ENCODE measurements at regions not wholly inside any gene's neighbourhood (a gene's known extent, or its start where the extent isn't known, plus 50 kb on each side); places are given as distances from the start of the nearest gene placed in this dataset.

- TF ChIP-seq, protein P1, sequence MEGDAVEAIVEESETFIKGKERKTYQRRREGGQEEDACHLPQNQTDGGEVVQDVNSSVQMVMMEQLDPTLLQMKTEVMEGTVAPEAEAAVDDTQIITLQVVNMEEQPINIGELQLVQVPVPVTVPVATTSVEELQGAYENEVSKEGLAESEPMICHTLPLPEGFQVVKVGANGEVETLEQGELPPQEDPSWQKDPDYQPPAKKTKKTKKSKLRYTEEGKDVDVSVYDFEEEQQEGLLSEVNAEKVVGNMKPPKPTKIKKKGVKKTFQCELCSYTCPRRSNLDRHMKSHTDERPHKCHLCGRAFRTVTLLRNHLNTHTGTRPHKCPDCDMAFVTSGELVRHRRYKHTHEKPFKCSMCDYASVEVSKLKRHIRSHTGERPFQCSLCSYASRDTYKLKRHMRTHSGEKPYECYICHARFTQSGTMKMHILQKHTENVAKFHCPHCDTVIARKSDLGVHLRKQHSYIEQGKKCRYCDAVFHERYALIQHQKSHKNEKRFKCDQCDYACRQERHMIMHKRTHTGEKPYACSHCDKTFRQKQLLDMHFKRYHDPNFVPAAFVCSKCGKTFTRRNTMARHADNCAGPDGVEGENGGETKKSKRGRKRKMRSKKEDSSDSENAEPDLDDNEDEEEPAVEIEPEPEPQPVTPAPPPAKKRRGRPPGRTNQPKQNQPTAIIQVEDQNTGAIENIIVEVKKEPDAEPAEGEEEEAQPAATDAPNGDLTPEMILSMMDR (IDR thresholded peaks at IDR 0.05; ENCODE audit: partially characterized antibody, unreplicated experiment): no peak
- Mint-ChIP-seq H3K4me1 (ENCODE audit: low read depth, unreplicated experiment) (no peaks in the 10 kb centered on the region), H3K27me3 (ENCODE audit: unreplicated experiment) (peaks cover 2% of the 10 kb centered on the region), H3K36me3 (ENCODE audit: unreplicated experiment) (peaks cover 5% of the 10 kb centered on the region), H3K4me3 (ENCODE audit: unreplicated experiment) (no peak overlapping the region), H3K27ac (ENCODE audit: unreplicated experiment) (no peak overlapping the region), H3K9me3 (ENCODE audit: unreplicated experiment) (no peaks in the 10 kb centered on the region)
- no peak for DNase-seq
These were observed 153.5 kb upstream of the IRX2 start for GRCh38 chr5:2904956-2905355.

DNA sequence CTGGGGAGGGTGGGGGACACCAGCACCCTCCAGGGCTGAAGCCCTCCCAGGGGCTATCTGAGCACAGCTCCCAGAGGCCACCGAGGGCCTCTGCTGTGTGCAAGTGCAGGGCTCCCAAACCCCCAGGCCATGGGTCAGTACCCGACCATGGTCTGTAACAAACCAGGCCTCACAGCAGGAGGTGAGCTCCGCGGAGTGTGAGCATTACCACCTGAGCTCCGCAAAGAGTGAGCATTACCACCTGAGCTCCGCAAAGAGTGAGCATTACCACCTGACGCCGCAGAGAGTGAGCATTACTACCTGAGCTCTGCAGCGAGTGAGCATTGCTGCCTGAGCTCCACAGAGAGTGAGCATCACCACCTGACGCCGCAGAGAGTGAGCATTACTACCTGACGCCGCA, 152.9 kb upstream of the IRX2 start:
- Mint-ChIP-seq H3K4me3 (ENCODE audit: unreplicated experiment) (no peak overlapping the region), H3K27me3 (ENCODE audit: unreplicated experiment) (peaks cover 2% of the 10 kb centered on the region), H3K27ac (ENCODE audit: unreplicated experiment) (no peak overlapping the region), H3K9me3 (ENCODE audit: unreplicated experiment) (no peaks in the 10 kb centered on the region), H3K4me1 (ENCODE audit: low read depth, unreplicated experiment) (no peaks in the 10 kb centered on the region), H3K36me3 (ENCODE audit: unreplicated experiment) (peaks cover 5% of the 10 kb centered on the region)
- TF ChIP-seq, protein P1 (IDR thresholded peaks at IDR 0.05; ENCODE audit: partially characterized antibody, unreplicated experiment): no peak
- no peak for DNase-seq

DNA sequence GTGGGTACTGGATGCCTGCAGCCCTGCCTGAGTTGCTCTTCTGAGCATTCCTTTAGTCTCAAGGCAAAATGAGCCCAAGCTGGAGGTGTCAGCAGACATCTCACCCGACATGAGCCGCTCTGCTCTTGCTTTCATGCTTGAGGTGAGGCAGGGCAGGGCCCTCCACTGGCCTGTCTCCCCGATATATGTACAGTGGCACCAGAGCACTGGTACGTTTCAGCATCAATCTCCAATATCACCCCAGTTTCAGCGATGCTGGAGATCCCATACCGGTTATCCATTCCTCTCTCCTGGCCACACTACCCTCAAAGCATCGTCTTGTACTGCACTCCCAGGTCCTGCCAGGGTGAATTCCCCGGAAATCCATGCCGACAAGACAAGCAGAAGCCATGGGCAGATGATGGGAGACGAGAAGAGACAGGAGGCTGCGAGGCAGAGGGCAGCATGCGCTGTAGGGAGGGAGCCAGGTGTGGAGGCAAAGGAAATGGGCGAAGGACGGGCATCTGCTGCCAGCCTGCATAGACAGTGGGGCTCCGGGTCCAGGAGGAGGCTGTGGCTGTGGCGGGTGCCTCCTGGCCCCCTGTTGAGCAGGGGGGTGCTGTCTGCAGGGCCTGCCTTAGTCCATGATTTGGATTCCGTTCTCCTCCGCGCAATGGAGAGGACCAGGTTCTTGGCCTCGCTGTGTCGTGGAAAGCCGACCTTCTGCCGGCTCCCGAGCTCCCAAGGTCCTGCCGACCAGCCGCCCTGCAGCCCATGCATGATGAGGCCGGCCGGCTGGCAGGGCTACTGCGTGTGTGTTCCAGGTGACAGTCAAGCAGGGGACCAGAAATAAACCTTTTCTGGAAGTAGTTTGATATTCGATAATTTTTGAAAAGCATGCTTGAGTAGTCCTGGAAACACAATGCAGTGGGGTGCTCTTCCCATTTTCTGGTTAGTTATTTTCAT, 152.2 kb upstream of the IRX2 start:
- TF ChIP-seq, protein P1 (IDR thresholded peaks at IDR 0.05; ENCODE audit: partially characterized antibody, unreplicated experiment): no peak
- H3K27me3 Mint-ChIP-seq (ENCODE audit: unreplicated experiment): peaks cover 2% of the 10 kb centered on the region
- no peak for DNase-seq
- no peak overlapping the region for H3K4me3 Mint-ChIP-seq (ENCODE audit: unreplicated experiment)
- H3K4me1 Mint-ChIP-seq (ENCODE audit: low read depth, unreplicated experiment): no peaks in the 10 kb centered on the region
- peaks cover 5% of the 10 kb centered on the region for H3K36me3 Mint-ChIP-seq (ENCODE audit: unreplicated experiment)
- no peaks in the 10 kb centered on the region for H3K9me3 Mint-ChIP-seq (ENCODE audit: unreplicated experiment)
- no peak overlapping the region for H3K27ac Mint-ChIP-seq (ENCODE audit: unreplicated experiment)

DNA sequence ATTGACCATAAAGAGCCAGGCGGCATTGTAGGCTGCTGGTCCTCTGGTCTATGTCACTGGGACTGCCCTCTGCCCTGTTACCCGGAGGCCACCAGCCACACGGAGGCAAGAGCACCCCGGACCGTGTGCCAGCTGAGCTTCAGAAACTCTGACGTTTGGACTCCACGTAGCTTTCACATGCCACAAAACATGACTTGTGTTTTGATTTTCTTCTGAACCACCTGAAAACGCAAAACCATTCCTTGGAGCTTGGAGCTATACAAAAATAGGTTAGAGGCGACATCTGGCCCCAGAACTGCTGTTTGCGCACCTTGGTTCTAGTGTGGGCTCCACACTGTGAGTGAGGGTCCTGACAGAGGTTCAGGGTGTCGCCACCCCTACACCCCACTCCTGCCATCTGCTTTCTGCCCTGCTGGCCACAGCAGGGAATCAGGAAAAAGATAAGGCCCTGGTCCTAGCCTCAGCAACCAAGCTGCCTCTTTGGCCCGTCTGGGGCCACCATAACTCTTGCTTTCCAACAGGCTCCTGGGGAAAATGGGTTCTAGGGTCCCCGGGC, 151.3 kb upstream of the IRX2 start:
- no peak overlapping the region for H3K4me3 Mint-ChIP-seq (ENCODE audit: unreplicated experiment)
- H3K4me1 Mint-ChIP-seq (ENCODE audit: low read depth, unreplicated experiment): no peaks in the 10 kb centered on the region
- peaks cover 2% of the 10 kb centered on the region for H3K27me3 Mint-ChIP-seq (ENCODE audit: unreplicated experiment)
- TF ChIP-seq, protein P1 (IDR thresholded peaks at IDR 0.05; ENCODE audit: partially characterized antibody, unreplicated experiment): no peak
- no peak overlapping the region for H3K27ac Mint-ChIP-seq (ENCODE audit: unreplicated experiment)
- no peak for DNase-seq
- H3K36me3 Mint-ChIP-seq (ENCODE audit: unreplicated experiment): peaks cover 5% of the 10 kb centered on the region
- H3K9me3 Mint-ChIP-seq (ENCODE audit: unreplicated experiment): no peaks in the 10 kb centered on the region

DNA sequence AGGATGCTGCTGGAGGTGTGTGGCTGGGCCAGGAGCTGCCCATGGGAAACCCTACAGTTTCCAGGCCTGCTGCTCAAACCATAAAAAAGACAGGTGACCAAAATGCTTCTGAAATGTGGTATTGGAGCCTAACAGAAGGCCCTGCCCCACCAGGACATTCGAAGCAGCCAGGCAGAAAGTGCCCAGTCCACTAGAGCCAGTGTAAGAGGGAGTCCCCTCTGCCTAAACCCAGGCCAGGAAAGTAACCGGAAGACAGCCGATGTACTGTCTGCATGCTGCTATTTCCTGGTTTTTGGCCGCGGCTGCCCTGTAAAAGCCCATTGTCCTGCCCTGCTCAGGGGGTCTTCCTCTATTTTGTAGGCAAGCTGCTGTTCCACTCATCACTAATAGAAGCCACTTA, 150.7 kb upstream of the IRX2 start:
- Mint-ChIP-seq H3K36me3 (ENCODE audit: unreplicated experiment) (peaks cover 5% of the 10 kb centered on the region), H3K9me3 (ENCODE audit: unreplicated experiment) (no peaks in the 10 kb centered on the region), H3K4me3 (ENCODE audit: unreplicated experiment) (no peak overlapping the region), H3K27me3 (ENCODE audit: unreplicated experiment) (peaks cover 2% of the 10 kb centered on the region), H3K4me1 (ENCODE audit: low read depth, unreplicated experiment) (no peaks in the 10 kb centered on the region), H3K27ac (ENCODE audit: unreplicated experiment) (no peak overlapping the region)
- DNase-seq: no peak
- TF ChIP-seq, protein P1 (IDR thresholded peaks at IDR 0.05; ENCODE audit: partially characterized antibody, unreplicated experiment): no peak

All from glutamatergic neuron (in vitro differentiated cells).